C4-2B (cell line): ENCODE measurements at regions not wholly inside any gene's neighbourhood (a gene's known extent, or its start where the extent isn't known, plus 50 kb on each side); places are given as distances from the start of the nearest gene placed in this dataset.
"Not testable (repeated sequence)": the region's sequence is repeated elsewhere in the genome, so short reads cannot be mapped to it uniquely, and the experiment has no call there.

ENCODE experiments used
- CTCF ChIP-seq: fragments of 450-650 bp; conservative IDR thresholded peaks from 2 replicates; pipeline ENCODE4 v1.5.1; 2017; ENCODE audit warnings: mild to moderate bottlenecking
- ZFX ChIP-seq: fragments of 450-650 bp; IDR thresholded peaks from 2 replicates; pipeline ENCODE4 v1.6.1; 2017

GRCh38 chr2:238531017-238531645 is 104.4 kb downstream of the ASB1 start:
- not testable (repeated sequence) for TF ChIP-seq CTCF, ZFX
